K562 (cell line): ENCODE measurements at regions not wholly inside any gene's neighbourhood (a gene's known extent, or its start where the extent isn't known, plus 50 kb on each side); places are given as distances from the start of the nearest gene placed in this dataset.

Source experiments
- ATAC-seq: fragments of 200-7000 bp; cut with Tn5 transposase; 3 replicates; pipeline ENCODE4 v1.9.1; 2020; ENCODE audit warnings: moderate library complexity
- BruUV-seq: library from RNA; stranded (reverse); fragments of 400-500 nt; replicated peaks from 2 replicates; lab custom pipeline; 2021; lab: Mats Ljungman, UMichigan
- CTCF ChIA-PET: fragments of 300-600 bp; formaldehyde crosslinking; extraction: SDS; loops from one replicate; lab custom pipeline; 2021; ENCODE audit warnings: low intra/inter-chr PET ratio; lab: Yijun Ruan, JAX
- POLR2A ChIA-PET: fragments of 300-600, 350-650 bp; sonication (Branson Sonifier 250); formaldehyde crosslinking; extraction: SDS; loops from one replicate; lab custom pipeline; 2021; ENCODE audit warnings: antibody characterized with exemption, inconsistent platforms; lab: Yijun Ruan, JAX
- DNase-seq, 4 experiments: peaks; one replicate each; pipeline versions ENCODE4 v3.0.0 to v3.0.0-alpha.2; 2011 to 2018; ENCODE audit warnings: low spot score in 3 of 4, mixed read lengths in 3 of 4; ENCODE audit errors: extremely low read depth in 1 of 4
- FAIRE-seq: peaks from 2 replicates; lab custom pipeline; 2011; peaks lifted over from hg19 to GRCh38; lab: Jason Lieb, UNC
- H2AFZ ChIP-seq: 2 replicates; pipeline ENCODE4 v1.6.0; 2011; ENCODE audit warnings: low read depth, low read length, control low read depth, inconsistent platforms
- H3K27ac ChIP-seq: fragments of 200-600 bp; 3 replicates; pipeline ENCODE4 v1.8.0; 2011; ENCODE audit warnings: low read depth, mild to moderate bottlenecking, control low read depth, inconsistent platforms, low read length, moderate library complexity, mixed read lengths; ENCODE audit errors: extremely low read depth
- H3K27me3 ChIP-seq, 2 experiments: fragments of 300-600 bp in 1 of 2; 2 replicates in 1 of 2; 3 replicates in 1 of 2; pipeline versions ENCODE4 v1.6.0 to v1.8.0; 2011; ENCODE audit warnings: inconsistent platforms in 2 of 2, low read length in 2 of 2, mild to moderate bottlenecking in 1 of 2, mixed read lengths in 1 of 2, moderate library complexity in 1 of 2; ENCODE audit not compliant: control insufficient read depth in 2 of 2, insufficient read depth in 2 of 2
- H3K36me3 ChIP-seq: fragments of 300-600 bp; 3 replicates; pipeline ENCODE4 v1.8.0; 2011; ENCODE audit warnings: mild to moderate bottlenecking, low read length, inconsistent platforms; ENCODE audit not compliant: control insufficient read depth, insufficient read depth
- H3K4me1 ChIP-seq, 2 experiments: fragments of 200-600 bp in 1 of 2; replicated peaks in 1 of 2; 2 replicates in 1 of 2; 3 replicates in 1 of 2; pipeline versions ENCODE4 v1.5.1 to v1.8.0; 2011; ENCODE audit warnings: inconsistent platforms in 2 of 2, low read length in 2 of 2, mild to moderate bottlenecking in 1 of 2, mixed read lengths in 1 of 2, moderate library complexity in 1 of 2; ENCODE audit not compliant: control insufficient read depth in 2 of 2, insufficient read depth in 2 of 2
- H3K4me2 ChIP-seq: 2 replicates; pipeline ENCODE4 v1.6.1; 2011; ENCODE audit warnings: low read length, control low read depth, inconsistent platforms, mixed read lengths; ENCODE audit not compliant: insufficient read depth
- H3K4me3 ChIP-seq: fragments of 200-600 bp; sonication (generic), shearing (Covaris generic); 2 replicates; pipeline ENCODE4 v1.5.1; 2016; ENCODE audit warnings: control low read depth, inconsistent platforms
- H3K79me2 ChIP-seq: fragments of 200-600 bp; 3 replicates; pipeline ENCODE4 v1.8.0; 2011; ENCODE audit warnings: low read length, inconsistent platforms; ENCODE audit not compliant: control insufficient read depth, insufficient read depth
- H3K9ac ChIP-seq, 2 experiments: 2 replicates each; pipeline versions ENCODE4 v1.6.0 to v1.6.1; 2011; ENCODE audit warnings: low read depth in 2 of 2, low read length in 2 of 2, control low read depth in 1 of 2, inconsistent platforms in 1 of 2, mild to moderate bottlenecking in 1 of 2, mixed read lengths in 1 of 2; ENCODE audit not compliant: insufficient read depth in 1 of 2
- H3K9me1 ChIP-seq: one replicate; pipeline ENCODE4 v1.6.0; 2011; ENCODE audit warnings: inconsistent platforms, mild to moderate bottlenecking, low read length, moderate library complexity; ENCODE audit not compliant: control insufficient read depth, insufficient read depth
- H3K9me3 ChIP-seq: replicated peaks from 2 replicates; pipeline ENCODE4 v1.5.1; 2011; ENCODE audit warnings: low read depth, low read length, inconsistent platforms; ENCODE audit not compliant: control insufficient read depth, insufficient read depth
- H4K20me1 ChIP-seq: replicated peaks from 2 replicates; pipeline ENCODE4 v1.6.1; 2011; ENCODE audit warnings: low read length, inconsistent platforms, mixed read lengths; ENCODE audit not compliant: control insufficient read depth, insufficient read depth
- CHD2 ChIP-seq: IDR thresholded peaks from 2 replicates; pipeline ENCODE4 v1.6.1; 2011; ENCODE audit warnings: low read depth, low read length
- ELK1 ChIP-seq: sonication (generic); formaldehyde crosslinking; IDR thresholded peaks from 2 replicates; pipeline ENCODE4 v1.8.1; 2022; ENCODE audit warnings: missing genetic modification reagents
- HDAC8 ChIP-seq: fragments of 450-650 bp; IDR thresholded peaks from 2 replicates; pipeline ENCODE4 v1.6.1; 2016; ENCODE audit warnings: mild to moderate bottlenecking, missing genetic modification characterization, moderate library complexity, missing compliant biosample characterization
- HDGF ChIP-seq: fragments of 450-650 bp; IDR thresholded peaks from 2 replicates; pipeline ENCODE4 v1.6.1; 2016
- MAFF ChIP-seq: IDR thresholded peaks from 2 replicates; pipeline ENCODE4 v1.6.1; 2012; ENCODE audit warnings: low read length, improper control_type of control experiment
- MYNN ChIP-seq, 2 experiments: sonication (generic); formaldehyde crosslinking in 1 of 2; IDR thresholded peaks; 2 replicates each; pipeline versions ENCODE4 v1.5.0 to v1.6.1; 2016 to 2020; ENCODE audit warnings: antibody characterized with exemption in 1 of 2, missing genetic modification reagents in 1 of 2
- NFIX ChIP-seq: fragments of 250-450 bp; sonication (Bioruptor Pico); IDR thresholded peaks from 2 replicates; pipeline ENCODE4 v1.4.0; 2020; ENCODE audit warnings: low read depth, mild to moderate bottlenecking, moderate library complexity
- PTRF ChIP-seq: fragments of 450-650 bp; IDR thresholded peaks from 2 replicates; pipeline ENCODE4 v1.6.1; 2016; ENCODE audit warnings: mild to moderate bottlenecking, missing genetic modification characterization, missing compliant biosample characterization
- SRSF1 ChIP-seq: fragments of 200-400 bp; formaldehyde crosslinking; IDR thresholded peaks from 2 replicates; pipeline ENCODE4 v1.6.1; 2017; ENCODE audit warnings: mild to moderate bottlenecking, low read depth, low read length, moderate library complexity
- YBX1 ChIP-seq: fragments of 450-650 bp; IDR thresholded peaks from 2 replicates; pipeline ENCODE4 v1.7.1; 2016; ENCODE audit warnings: mild to moderate bottlenecking
- ZNF197 ChIP-seq: fragments of 200-800 bp; sonication (Bioruptor generic); IDR thresholded peaks from 2 replicates; pipeline ENCODE4 v1.6.1; 2016; ENCODE audit warnings: low read depth, missing genetic modification characterization, missing compliant biosample characterization
- ZNF282 ChIP-seq: sonication (generic); formaldehyde crosslinking; IDR thresholded peaks from 2 replicates; pipeline ENCODE4 v1.8.1; 2023; ENCODE audit warnings: missing genetic modification reagents
- ZNF57 ChIP-seq: fragments of 450-650 bp; formaldehyde crosslinking; IDR thresholded peaks from 2 replicates; pipeline ENCODE4 v1.4.0; 2020; ENCODE audit warnings: mild to moderate bottlenecking, moderate library complexity
- ZNF740 ChIP-seq, 3 experiments: fragments of 200-800 bp in 1 of 3; sonication (Bioruptor generic) in 1 of 3; sonication (generic) in 1 of 3; formaldehyde crosslinking in 1 of 3; IDR thresholded peaks; 2 replicates each; pipeline versions ENCODE4 v1.6.1 to v1.8.0; 2016 to 2022; ENCODE audit warnings: mild to moderate bottlenecking in 2 of 3, missing compliant biosample characterization in 2 of 3, missing genetic modification characterization in 2 of 3, missing genetic modification reagents in 1 of 3
- WGBS: fragments of 100-300 bp; shearing (Covaris generic); methylation state at CpG from one replicate; pipeline ENCODE4 v1.1.6; 2016; ENCODE audit warnings: low coverage, mixed read lengths; ENCODE audit not compliant: insufficient coverage; ENCODE audit errors: missing lambda C conversion rate; 5-methylcytosine and 5-hydroxymethylcytosine counted together
- in situ Hi-C: fragments of 300-500 bp; cut with MboI; formaldehyde crosslinking; loops from 4 replicates; pipeline ENCODE4 v1.15.0; 2018; ENCODE audit warnings: inconsistent platforms, mixed read lengths
- intact Hi-C: fragments of 100-400 bp; cut with micrococcal nuclease; formaldehyde crosslinking; loops from 2 replicates; pipeline ENCODE4 v1.14.2; 2022
- TF ChIP-seq, protein P1 (sequence below): fragments of 250-450 bp; sonication (Bioruptor Pico); IDR thresholded peaks from 2 replicates; pipeline ENCODE4 v1.5.0; 2020; ENCODE audit warnings: mild to moderate bottlenecking

DNA sequence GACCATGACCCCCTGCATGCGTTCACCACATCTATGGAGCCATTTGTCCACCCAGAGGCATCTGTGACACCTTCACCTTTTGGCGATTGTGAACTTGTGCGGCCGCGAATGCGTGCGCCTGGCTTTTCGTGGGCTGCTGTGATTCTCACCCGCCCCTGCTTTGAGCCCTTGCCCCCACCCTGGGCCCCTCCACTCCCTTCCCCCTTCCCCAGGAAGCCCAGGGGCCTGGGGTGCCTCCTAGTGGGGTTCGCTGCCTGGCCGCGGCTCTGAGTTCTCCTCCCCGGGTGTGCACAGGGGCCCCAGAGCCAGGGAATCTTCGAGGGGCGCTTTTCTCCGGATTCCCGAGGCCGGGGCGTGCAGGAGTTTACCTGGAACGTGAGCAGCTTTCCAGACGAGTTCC, 97.9 kb upstream of the ACTRT2 start:
- Histone ChIP-seq H3K9me1 (no peaks in the 10 kb centered on the region), H3K9me3 (no peaks in the 10 kb centered on the region), H4K20me1 (0 out of 2 replicates have a peak, but pooled peaks cover 3% of the 10 kb centered on the region), H3K36me3 (no peaks in the 10 kb centered on the region), H2AFZ (no peak overlapping the region), H3K4me3 (no peak overlapping the region), H3K4me1 (no peaks in the 10 kb centered on the region; a peak in 1 of 5 replicates), H3K27me3 (peaks cover 5 to 68% of the 10 kb centered on the region in 2 experiments; a peak in 3 of 5 replicates), H3K4me2 (no peak overlapping the region), H3K79me2 (no peaks in the 10 kb centered on the region), H3K9ac (no peak overlapping the region), H3K27ac (no peak overlapping the region)
- intact Hi-C loops (no loop called here), in situ Hi-C loops (loop anchor here (25.0 kb wide), 1 partner anchor 236 kb away; no protein-coding TSS in a partner anchor)
- POLR2A ChIA-PET, result no interaction called here
- WGBS, result under 1% methylated on average over 20 of the region's 21 CpGs
- CTCF ChIA-PET, result no interaction called here
- TF ChIP-seq ZNF57 (CRISPR knock-in tag) (no peak), YBX1 (no peak), NFIX (CRISPR knock-in tag) (no peak), ZNF740 (CRISPR knock-in tag; IDR thresholded peaks at IDR 0.05) (no peak), ZNF740 (tag; IDR thresholded peaks at IDR 0.05) (no peak), ZNF197 (CRISPR knock-in tag) (no peak), ELK1 (CRISPR knock-in tag) (no peak), MAFF (no peak), HDGF (no peak), MYNN (IDR thresholded peaks at IDR 0.05) (no peak), MYNN (CRISPR knock-in tag; IDR thresholded peaks at IDR 0.05) (no peak), ZNF282 (CRISPR knock-in tag) (no peak), PTRF (no peak), SRSF1 (no peak), CHD2 (no peak), HDAC8 (no peak)
- TF ChIP-seq, protein P1, sequence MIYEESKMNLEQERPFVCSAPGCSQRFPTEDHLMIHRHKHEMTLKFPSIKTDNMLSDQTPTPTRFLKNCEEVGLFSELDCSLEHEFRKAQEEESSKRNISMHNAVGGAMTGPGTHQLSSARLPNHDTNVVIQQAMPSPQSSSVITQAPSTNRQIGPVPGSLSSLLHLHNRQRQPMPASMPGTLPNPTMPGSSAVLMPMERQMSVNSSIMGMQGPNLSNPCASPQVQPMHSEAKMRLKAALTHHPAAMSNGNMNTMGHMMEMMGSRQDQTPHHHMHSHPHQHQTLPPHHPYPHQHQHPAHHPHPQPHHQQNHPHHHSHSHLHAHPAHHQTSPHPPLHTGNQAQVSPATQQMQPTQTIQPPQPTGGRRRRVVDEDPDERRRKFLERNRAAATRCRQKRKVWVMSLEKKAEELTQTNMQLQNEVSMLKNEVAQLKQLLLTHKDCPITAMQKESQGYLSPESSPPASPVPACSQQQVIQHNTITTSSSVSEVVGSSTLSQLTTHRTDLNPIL, result no peak
- FAIRE-seq, result no peak
- no peak for ATAC-seq
- BruUV-seq, result no TSS peak
- DNase-seq, result no peak
